WERI-Rb-1 (cell line): ENCODE measurements at regions not wholly inside any gene's neighbourhood (a gene's known extent, or its start where the extent isn't known, plus 50 kb on each side); places are given as distances from the start of the nearest gene placed in this dataset.
A peak's percentile ranks its signal among the peaks of the same experiment; 100 is the strongest.

Experiments
- DNase-seq: peaks from one replicate; pipeline ENCODE4 v3.0.0-alpha.2; 2020
- H3K27ac ChIP-seq: fragments of 250-450 bp; sonication (Bioruptor Pico); 2 replicates; pipeline ENCODE4 v1.5.1; 2020; ENCODE audit warnings: mild to moderate bottlenecking, moderate library complexity
- H3K27me3 ChIP-seq: fragments of 250-450 bp; sonication (Bioruptor Pico); 2 replicates; pipeline ENCODE4 v1.5.1; 2021; ENCODE audit warnings: mild to moderate bottlenecking, low read depth, moderate library complexity; ENCODE audit not compliant: insufficient read depth, severe bottlenecking
- H3K36me3 ChIP-seq: fragments of 250-450 bp; sonication (Bioruptor Pico); 2 replicates; pipeline ENCODE4 v1.5.1; 2020; ENCODE audit warnings: mild to moderate bottlenecking, moderate library complexity
- H3K4me3 ChIP-seq: 2 replicates; pipeline ENCODE4 v1.5.1; 2011; ENCODE audit warnings: low read depth, mild to moderate bottlenecking, control low read depth, low read length
- H3K9me3 ChIP-seq: fragments of 250-450 bp; sonication (Bioruptor Pico); 2 replicates; pipeline ENCODE4 v1.5.1; 2021; ENCODE audit warnings: mild to moderate bottlenecking, moderate library complexity; ENCODE audit not compliant: severe bottlenecking
- TF ChIP-seq, protein P1 (sequence below): IDR thresholded peaks from 2 replicates; pipeline ENCODE4 v1.5.1; 2011; ENCODE audit warnings: low read depth, mild to moderate bottlenecking, control low read depth, inconsistent platforms, low read length

DNA sequence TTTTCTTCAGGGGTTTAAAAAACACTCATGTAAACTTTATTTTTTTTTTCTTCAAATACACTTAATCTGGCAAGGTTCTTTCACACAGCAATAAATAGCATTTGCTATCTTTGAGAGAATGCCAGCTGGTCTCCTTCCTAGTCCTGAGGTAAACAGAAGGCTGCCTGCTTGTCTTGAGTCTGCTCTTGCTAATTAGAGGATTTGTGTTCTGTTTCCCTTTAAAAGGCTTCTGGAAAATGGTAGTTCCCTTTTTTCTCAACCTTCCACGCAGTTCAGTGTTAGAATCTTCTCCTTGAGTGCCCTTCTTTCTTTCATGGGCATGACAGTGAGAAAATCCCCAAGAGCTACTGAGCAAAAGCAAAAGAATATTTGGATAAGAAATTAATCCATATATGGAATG, 92.3 kb upstream of the DCN start:
- peak; percentile 17 for DNase-seq
- Histone ChIP-seq H3K36me3 (no peaks in the 10 kb centered on the region), H3K27ac (no peak overlapping the region), H3K9me3 (no peaks in the 10 kb centered on the region), H3K4me3 (no peak overlapping the region), H3K27me3 (no peaks in the 10 kb centered on the region)
- TF ChIP-seq, protein P1, sequence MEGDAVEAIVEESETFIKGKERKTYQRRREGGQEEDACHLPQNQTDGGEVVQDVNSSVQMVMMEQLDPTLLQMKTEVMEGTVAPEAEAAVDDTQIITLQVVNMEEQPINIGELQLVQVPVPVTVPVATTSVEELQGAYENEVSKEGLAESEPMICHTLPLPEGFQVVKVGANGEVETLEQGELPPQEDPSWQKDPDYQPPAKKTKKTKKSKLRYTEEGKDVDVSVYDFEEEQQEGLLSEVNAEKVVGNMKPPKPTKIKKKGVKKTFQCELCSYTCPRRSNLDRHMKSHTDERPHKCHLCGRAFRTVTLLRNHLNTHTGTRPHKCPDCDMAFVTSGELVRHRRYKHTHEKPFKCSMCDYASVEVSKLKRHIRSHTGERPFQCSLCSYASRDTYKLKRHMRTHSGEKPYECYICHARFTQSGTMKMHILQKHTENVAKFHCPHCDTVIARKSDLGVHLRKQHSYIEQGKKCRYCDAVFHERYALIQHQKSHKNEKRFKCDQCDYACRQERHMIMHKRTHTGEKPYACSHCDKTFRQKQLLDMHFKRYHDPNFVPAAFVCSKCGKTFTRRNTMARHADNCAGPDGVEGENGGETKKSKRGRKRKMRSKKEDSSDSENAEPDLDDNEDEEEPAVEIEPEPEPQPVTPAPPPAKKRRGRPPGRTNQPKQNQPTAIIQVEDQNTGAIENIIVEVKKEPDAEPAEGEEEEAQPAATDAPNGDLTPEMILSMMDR = no peak

DNA sequence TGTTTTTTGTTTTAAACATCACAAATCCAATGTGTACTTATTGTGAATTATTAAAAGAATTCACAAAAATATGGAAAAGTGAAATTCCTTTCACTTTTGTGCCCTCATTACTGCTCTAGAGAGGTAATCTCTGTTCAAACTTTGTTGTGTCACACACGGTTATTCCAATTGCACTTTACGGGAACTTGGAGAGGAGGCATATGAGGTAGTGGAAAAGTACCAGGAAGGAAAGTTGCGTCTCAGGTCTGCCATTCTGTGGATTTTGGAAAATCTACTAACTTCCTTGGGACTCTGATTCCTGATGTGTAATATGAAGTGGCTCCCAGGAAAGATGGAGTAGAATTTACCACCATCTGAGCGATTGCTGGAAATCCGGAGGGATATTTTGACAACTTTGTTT, 90.9 kb upstream of the DCN start:
- Histone ChIP-seq H3K27me3 (no peaks in the 10 kb centered on the region), H3K36me3 (no peaks in the 10 kb centered on the region), H3K27ac (no peak overlapping the region), H3K9me3 (no peaks in the 10 kb centered on the region), H3K4me3 (no peak overlapping the region)
- TF ChIP-seq, protein P1 = no peak
- DNase-seq = no peak

DNA sequence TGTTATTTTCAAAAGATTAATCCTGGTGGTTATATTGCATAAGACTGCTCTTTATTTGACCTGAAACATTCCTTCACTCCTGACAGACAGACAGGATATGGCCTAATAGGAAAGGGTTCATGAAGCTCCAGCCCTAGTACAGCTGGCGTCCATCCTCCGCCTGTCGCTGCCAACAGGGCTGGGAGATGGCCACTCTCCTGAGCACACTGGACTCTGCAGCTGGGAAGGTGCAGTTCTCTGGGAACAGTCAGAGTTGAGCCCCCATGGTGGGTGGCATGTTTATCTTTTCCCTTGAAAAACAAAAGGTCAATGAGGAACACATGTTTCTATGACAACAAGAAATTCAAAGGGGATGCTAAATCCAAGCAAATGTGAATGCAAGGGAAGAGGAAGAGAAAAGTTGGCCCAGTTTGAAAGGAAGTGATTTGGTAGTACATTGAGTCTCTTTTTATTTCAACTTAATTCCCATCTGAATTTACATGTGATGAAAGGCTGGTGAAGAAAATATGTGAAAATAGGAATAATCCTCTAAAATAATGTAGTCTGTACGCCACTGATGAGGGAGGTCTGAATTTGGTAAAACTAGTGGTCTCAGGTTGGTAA, 89.9 kb upstream of the DCN start:
- TF ChIP-seq, protein P1 = no peak
- no peak overlapping the region for H3K27ac ChIP-seq
- H3K9me3 ChIP-seq = no peaks in the 10 kb centered on the region
- no peak for DNase-seq
- no peaks in the 10 kb centered on the region for H3K27me3 ChIP-seq
- no peaks in the 10 kb centered on the region for H3K36me3 ChIP-seq
- no peak overlapping the region for H3K4me3 ChIP-seq

DNA sequence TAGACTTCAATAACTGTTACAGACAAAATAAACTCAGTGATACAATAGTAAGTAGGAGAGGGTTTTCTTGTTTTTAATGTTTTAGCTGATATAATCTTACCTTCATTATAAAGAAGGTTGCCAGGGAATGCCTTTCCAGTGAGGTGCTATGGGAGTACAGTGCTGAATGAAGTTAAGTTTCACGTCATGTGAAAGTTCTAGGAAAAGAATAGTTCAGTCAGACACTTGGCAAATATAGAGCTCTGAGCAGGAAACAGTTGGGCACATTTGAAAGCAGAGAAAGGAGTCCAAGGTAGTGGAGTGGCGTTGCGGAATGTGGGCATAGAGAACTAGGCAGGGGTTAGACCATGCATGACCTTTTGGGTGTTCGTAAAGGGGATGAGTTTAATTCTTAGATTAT, 88.6 kb upstream of the DCN start:
- no peak for DNase-seq
- H3K4me3 ChIP-seq = no peak overlapping the region
- TF ChIP-seq, protein P1 = no peak
- H3K27me3 ChIP-seq = no peaks in the 10 kb centered on the region
- H3K36me3 ChIP-seq = no peaks in the 10 kb centered on the region
- H3K9me3 ChIP-seq = no peaks in the 10 kb centered on the region
- H3K27ac ChIP-seq = no peak overlapping the region

DNA sequence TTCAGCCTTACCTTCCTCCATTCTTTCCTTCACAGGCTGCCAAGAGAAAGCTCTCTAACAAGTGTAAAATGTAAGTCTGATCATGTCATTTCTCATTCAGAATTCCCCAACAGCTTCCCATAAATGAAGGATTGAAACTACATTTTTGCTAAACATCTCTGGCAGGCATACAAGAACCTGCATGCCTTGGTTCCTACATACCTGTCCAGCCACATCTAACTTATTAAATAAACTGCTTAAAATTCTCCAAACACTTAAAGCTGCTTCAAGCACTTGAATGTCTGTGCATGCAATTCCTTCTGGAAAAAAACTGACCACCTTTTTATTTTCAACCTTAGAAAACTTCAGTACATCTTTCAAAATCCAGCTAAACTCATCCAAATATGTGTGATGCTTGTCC, 84.4 kb upstream of the DCN start:
- Histone ChIP-seq H3K4me3 (no peak overlapping the region), H3K27me3 (no peaks in the 10 kb centered on the region), H3K9me3 (no peaks in the 10 kb centered on the region), H3K36me3 (no peaks in the 10 kb centered on the region), H3K27ac (no peak overlapping the region)
- no peak for DNase-seq
- TF ChIP-seq, protein P1 = no peak

DNA sequence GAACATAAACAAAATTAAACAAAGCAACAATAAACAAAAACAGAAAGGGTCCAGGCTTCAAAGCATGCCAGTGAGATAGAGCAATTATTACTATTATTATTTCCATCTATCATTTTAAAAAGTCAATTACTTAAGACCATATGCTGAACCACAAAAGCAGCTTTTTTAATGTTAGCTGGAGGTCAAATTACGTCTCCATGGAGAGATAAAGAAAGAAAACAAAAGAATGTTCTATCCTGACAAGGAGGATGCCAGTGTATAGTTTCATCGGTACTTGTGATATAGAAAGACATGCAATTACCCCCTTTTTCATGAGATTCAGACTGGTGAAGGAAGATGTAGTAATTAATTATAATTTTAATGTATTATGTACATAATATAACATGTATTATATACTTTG, 81.6 kb upstream of the DCN start:
- Histone ChIP-seq H3K4me3 (no peak overlapping the region), H3K9me3 (no peaks in the 10 kb centered on the region), H3K27ac (no peak overlapping the region), H3K36me3 (no peaks in the 10 kb centered on the region), H3K27me3 (no peaks in the 10 kb centered on the region)
- TF ChIP-seq, protein P1 = no peak
- DNase-seq = no peak
